Endometrium (tissue), 2 donors: ENCODE measurements at regions not wholly inside any gene's neighbourhood (a gene's known extent, or its start where the extent isn't known, plus 50 kb on each side); places are given as distances from the start of the nearest gene placed in this dataset.
"Not testable (repeated sequence)": the region's sequence is repeated elsewhere in the genome, so short reads cannot be mapped to it uniquely, and the experiment has no call there.

Source experiments
- FAIRE-seq: peaks from 2 replicates; lab custom pipeline; 2012; peaks lifted over from hg19 to GRCh38; lab: Jason Lieb, UNC
- donor health status: control.
- donor health status: control.

DNA sequence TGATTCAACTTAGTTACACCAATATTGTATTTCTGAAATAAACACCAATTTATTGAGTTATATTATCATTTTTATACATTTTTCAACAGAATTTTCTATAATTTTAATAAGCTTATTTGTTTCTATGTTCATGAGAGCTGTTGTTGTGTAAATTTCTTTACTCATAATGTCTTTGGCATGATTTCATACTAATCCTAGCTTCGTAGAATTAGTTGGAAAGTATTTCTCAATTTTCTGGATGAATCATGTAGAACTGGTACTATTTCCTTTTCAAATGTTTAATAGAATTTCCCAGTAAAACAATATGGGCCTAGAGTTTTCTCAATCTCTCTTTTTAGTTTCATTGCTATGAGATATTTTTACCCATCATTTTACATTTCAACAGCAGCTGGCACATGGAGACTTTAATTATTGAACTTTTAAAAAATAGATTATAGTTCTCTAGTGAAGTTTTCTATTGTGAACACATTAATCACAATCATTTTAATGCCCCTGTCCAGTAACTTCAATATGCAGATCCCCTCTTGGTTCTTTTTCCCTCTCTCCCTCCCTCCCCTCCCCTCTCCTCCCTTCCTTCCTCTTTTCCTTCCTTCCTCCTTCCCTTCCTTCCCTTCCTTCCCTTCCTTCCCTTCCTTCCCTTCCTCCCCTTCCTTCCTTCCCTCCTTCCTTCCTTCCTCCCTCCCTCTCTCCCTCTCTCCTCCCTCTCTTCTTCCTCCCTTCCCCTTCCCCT lies 1357.1 kb downstream of the ZPLD1 start:
- FAIRE-seq: no peak

DNA sequence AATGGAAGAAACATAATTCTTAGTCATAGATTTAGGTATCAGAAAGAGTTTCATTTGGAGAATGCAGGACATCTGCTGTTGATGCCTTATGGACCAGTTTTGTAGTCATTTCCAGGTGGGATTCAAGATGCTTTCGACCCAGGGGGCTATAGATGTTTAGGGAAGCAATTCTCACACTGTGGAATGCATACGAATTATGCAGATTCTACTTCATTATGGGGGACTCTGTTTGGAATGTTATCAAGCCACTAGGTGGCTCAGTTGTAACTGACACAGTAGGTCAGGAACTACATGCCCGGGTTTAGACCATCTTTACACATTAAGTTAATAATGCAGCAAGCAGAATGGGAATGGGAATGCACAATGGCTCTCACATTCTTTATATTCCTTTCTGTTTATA lies 1359.8 kb downstream of the ZPLD1 start:
- FAIRE-seq: no peak

GRCh38 chr3:103796068-103796467 lies 1361.3 kb downstream of the ZPLD1 start:
- FAIRE-seq: no peak

DNA sequence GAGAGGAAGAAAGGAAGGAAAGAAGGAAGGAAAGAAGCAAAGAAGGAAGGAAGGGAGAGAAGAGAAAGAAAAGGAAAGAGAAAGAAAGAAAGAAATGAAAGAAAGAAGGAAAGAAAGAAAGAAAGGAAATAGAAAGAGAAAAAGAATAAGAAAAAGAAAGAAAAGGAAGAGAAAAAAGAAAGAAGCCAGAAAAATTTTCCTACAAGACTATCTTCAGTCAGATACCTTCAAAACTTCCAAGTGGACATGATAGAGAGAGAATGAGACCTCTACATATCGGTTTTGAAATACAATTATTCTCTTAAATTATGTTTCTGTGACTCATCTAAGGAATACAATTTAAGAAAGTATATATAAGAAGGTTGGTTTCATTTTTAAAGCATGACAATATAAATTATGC lies 1369.0 kb downstream of the ZPLD1 start:
- no peak for FAIRE-seq

DNA sequence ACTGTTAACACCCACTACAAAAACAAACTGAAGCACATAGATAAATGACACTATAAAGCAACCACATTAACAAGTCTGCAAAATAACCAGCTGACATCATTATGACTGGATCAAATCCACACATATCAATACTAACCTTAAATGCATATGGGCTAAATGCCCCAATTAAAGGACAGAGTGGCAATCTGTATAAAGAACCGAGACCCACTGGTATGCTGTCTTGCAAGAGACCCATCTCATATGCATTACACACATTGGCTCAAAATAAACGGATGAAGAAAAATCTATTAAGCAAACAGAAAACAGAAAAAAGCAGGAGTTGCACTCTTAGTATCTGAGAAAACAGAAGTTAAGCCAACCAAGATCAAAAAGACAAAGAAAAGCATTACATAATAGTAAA lies 1375.4 kb downstream of the ZPLD1 start:
- no peak for FAIRE-seq

GRCh38 chr3:103813955-103814354 lies 1379.1 kb downstream of the ZPLD1 start:
- FAIRE-seq: no peak

DNA sequence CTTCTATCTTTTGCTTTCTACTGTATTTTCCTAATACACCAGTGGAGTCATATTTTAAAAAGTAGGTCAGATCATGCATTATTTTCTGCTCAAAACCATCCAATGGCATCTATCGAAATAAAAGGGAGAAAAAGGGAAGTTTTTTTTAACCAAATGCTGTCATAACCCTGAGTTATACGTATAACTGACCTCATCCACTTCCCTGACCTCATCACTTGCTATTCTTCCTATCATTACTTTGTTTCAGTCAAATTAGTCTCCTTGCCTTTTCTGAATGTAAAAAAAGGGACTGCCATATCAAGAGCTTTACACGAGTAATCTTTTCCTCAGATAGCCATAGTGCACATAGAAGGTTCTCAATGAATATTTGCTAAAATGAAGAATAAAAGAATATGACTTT lies 1383.6 kb downstream of the ZPLD1 start:
- no peak for FAIRE-seq

GRCh38 chr3:103818800-103819199 lies 1384.0 kb downstream of the ZPLD1 start:
- FAIRE-seq: no peak

GRCh38 chr3:103825586-103825985 lies 1390.8 kb downstream of the ZPLD1 start:
- no peak for FAIRE-seq

- no peak for FAIRE-seq
Measured at GRCh38 chr3:103829723-103830326, 1395.0 kb downstream of the ZPLD1 start.

DNA sequence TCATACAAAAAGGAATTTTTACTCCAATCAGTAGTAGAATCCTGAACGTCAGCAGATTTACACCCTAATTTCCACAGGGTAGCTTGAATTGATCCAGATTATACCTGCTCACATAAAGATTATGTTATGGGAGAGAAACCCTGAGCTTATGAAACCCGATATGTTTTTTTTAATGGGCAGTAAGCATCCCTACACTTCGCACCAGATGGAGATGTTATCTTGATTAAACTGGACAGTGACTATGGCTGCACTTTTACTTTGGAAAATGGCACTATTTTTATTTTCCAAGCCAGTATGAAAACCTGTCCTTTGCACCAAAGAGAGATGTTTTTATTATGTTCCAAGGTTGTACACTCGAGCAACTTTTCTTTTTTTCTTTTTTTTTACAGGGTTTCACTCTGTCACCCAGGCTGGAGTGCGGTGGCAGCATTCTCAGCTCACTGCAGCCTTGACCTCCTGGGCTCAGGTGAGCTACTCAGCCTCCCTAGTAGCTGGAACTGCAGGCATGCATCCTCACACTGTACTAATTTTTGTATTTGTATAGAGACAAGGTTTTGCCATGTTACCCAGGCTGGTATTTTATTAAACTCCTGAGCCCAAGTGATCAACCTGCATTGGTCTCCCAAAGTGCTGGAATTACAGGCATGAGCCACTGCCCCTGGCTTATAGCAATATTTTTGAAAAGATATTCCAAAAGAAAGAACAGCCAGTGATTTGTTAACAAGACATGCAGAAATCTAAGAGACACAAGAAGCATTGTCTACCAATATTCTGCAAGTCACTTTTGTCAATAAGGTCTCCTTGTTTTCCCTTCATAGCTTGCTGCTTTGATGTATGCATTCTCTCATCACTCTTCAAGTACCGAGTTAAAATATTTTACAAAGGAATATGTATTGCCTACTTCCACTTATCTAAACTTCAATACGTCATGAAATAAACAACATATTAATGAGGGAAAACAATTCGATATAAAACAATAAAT lies 1412.6 kb downstream of the ZPLD1 start:
- FAIRE-seq: no peak

DNA sequence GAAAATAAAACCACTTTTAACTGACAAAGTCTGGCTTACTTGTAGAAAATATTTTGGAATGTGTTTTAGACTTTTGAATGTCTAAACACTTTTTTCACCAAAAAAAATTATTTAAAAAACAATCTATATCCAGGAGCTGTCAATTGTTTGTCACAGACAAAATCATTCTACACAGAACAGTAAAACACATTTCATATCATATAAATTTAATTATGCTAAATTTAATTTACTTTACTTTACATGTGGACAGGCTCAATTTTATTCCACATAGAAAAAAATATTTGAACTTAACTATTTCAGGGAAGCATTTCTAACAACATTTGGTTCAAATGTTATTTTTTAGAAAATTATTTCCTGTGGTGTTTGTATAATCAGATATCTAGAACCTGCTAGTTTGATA lies 1417.0 kb downstream of the ZPLD1 start:
- no peak for FAIRE-seq

- FAIRE-seq: no peak
Measured at GRCh38 chr3:103862415-103862814, 1427.6 kb downstream of the ZPLD1 start.

DNA sequence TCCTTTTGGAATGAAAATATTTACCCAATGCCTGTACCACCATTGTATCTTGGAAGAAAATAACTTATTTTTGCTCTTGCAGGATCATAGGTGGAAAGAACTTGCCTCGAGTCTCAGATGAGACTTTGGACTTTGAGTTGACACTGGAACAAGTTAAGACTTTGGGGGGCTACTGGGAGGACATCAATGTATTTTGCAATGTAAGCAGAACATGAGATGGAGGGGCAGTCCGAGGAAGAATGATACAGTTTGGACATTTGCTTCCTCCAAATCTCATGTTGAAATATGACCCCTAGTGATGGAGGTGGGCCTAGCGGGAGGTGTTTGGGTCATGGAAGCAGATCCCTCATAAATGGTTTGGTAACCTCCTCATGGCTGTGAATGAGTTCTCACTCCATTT lies 1428.6 kb downstream of the ZPLD1 start:
- FAIRE-seq: no peak

DNA sequence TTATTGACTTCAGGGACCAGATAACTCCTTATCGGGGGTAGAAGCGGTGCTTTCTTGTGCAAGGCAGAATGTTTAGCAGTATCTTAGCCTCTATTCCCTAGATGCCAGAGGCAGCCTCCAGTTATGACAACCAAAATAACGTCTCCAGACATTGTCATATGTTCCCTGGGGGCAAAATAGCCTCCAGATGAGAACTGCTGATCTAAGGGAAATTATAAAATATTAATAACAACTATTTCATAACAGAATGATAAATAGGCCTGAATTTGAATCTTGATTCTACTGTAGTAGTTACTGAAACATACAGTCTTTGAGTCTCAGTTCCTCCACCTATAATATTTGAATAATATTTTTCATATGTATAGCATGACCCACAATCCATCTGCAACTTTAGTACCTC lies 1431.3 kb downstream of the ZPLD1 start:
- no peak for FAIRE-seq

GRCh38 chr3:103873021-103873420 lies 1438.2 kb downstream of the ZPLD1 start:
- FAIRE-seq: no peak

GRCh38 chr3:103873897-103874545 lies 1439.2 kb downstream of the ZPLD1 start:
- no peak for FAIRE-seq

DNA sequence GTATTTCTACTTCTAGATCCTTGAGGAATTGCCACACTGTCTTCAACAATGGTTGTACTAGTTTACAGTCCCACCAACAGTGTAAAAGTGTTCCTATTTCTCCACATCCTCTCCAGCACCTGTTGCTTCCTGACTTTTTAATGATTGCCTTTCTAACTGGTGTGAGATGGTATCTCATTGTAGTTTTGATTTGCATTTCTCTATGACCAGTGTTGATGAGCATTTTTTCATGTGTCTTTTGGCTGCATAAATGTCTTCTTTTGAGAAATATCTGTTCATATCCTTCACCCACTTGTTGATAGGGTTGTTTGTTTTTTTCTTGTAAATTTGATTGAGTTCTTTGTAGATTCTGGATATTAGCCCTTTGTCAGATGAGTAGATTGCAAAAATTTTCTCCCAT lies 1447.0 kb downstream of the ZPLD1 start:
- not testable (repeated sequence) for FAIRE-seq

DNA sequence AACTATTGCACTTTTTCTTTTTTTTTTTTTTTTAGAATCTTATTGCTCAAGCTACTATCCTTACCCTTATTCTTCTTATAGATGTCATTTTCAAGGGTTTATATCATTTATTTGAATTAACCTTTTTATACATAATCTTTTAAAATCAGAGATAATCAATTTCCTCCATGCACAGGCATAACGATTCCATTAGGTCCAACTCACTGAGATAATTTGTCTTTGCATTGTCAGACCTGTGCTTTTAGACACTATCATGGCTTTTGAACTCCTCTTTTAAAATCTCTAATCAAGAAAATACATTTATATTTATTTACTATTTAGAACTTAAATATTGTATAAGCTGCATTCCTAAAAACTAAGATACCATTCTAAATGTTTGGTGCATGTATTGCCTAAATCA lies 1454.9 kb downstream of the ZPLD1 start:
- FAIRE-seq: no peak

- FAIRE-seq: no peak
Measured at GRCh38 chr3:103894162-103894822, 1459.5 kb downstream of the ZPLD1 start.

- FAIRE-seq: no peak
Measured at GRCh38 chr3:103899328-103899727, 1464.5 kb downstream of the ZPLD1 start.

GRCh38 chr3:103904991-103905390 lies 1461.7 kb upstream of the ALCAM start:
- FAIRE-seq: no peak
